Epithelial cell of esophagus (primary cell): ENCODE measurements at regions not wholly inside any gene's neighbourhood (a gene's known extent, or its start where the extent isn't known, plus 50 kb on each side); places are given as distances from the start of the nearest gene placed in this dataset.
"Not testable (repeated sequence)": the region's sequence is repeated elsewhere in the genome, so short reads cannot be mapped to it uniquely, and the experiment has no call there.

ENCODE experiments used
- DNase-seq: peaks from one replicate; pipeline ENCODE4 v3.0.0; 2010; ENCODE audit warnings: low read depth
- H3K4me3 ChIP-seq: 2 replicates; pipeline ENCODE4 v1.5.1; 2011; ENCODE audit warnings: mild to moderate bottlenecking, low read length, control low read depth
- CTCF ChIP-seq: IDR thresholded peaks from 2 replicates; pipeline ENCODE4 v1.5.1; 2011; ENCODE audit warnings: low read depth, mild to moderate bottlenecking, low read length, control low read depth, inconsistent platforms; ENCODE audit not compliant: insufficient read depth; ENCODE audit errors: missing control alignments

GRCh38 chr12:74752215-74752614 lies 214.6 kb downstream of the ATXN7L3B start:
- no peak for DNase-seq
- H3K4me3 ChIP-seq, result no peak overlapping the region
- no peak for TF ChIP-seq CTCF

- no peak overlapping the region for H3K4me3 ChIP-seq
- no peak for DNase-seq
- TF ChIP-seq CTCF, result no peak
Observed at GRCh38 chr12:74770552-74770951, 232.9 kb downstream of the ATXN7L3B start.

- DNase-seq, result no peak
- TF ChIP-seq CTCF, result no peak
- no peak overlapping the region for H3K4me3 ChIP-seq
Observed at GRCh38 chr12:74775276-74775675, 237.6 kb downstream of the ATXN7L3B start.

GRCh38 chr12:74776378-74776777 lies 238.7 kb downstream of the ATXN7L3B start:
- no peak for TF ChIP-seq CTCF
- no peak for DNase-seq
- H3K4me3 ChIP-seq, result no peak overlapping the region

- DNase-seq, result peak; percentile 19
- no peak for TF ChIP-seq CTCF
- no peak overlapping the region for H3K4me3 ChIP-seq
Observed at GRCh38 chr12:74780182-74780849, 242.7 kb downstream of the ATXN7L3B start.

- DNase-seq, H3K4me3 ChIP-seq: not testable (repeated sequence)
Observed at GRCh38 chr12:74780850-74781241, 243.2 kb downstream of the ATXN7L3B start.

GRCh38 chr12:74781991-74782485 lies 244.4 kb downstream of the ATXN7L3B start:
- no peak for DNase-seq
- no peak overlapping the region for H3K4me3 ChIP-seq
- TF ChIP-seq CTCF, result no peak

- TF ChIP-seq CTCF, result no peak
- DNase-seq, result no peak
- no peak overlapping the region for H3K4me3 ChIP-seq
Observed at GRCh38 chr12:74790931-74791330, 253.3 kb downstream of the ATXN7L3B start.
